ENCODE measurements at regions not wholly inside any gene's neighbourhood (a gene's known extent, or its start where the extent isn't known, plus 50 kb on each side); places are given as distances from the start of the nearest gene placed in this dataset.

DNA sequence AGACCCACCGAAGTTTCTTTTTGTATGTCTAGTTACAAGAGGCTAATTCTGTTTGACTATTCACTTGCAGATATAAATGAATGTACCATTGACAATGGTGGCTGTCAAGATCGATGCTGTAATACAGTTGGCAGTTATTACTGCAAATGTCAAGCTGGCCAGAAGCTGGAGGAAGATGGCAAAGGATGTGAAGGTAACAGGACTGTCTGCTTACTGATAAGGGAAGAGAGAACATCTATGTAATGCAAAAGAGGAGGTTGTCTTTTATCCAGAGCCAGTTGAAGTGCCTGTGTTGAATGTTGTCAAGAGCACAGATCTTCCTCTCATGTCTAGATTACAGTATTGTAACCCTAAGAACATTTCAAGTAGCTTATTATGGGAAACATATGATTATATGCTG lies 549.5 kb upstream of the GOLIM4 start:
- H3K27me3 ChIP-seq: no peaks in the 10 kb centered on the region
- H3K9me3 ChIP-seq (replicated peaks in 1 of 3): no peaks in the 10 kb centered on the region
- WGBS, 4 donors: 66 to 75% (median 68%) methylated on average over 2 of the region's 2 CpGs
- intact Hi-C loops (cut with DNase I): no loop called here
- H3K36me3 ChIP-seq (replicated peaks in 1 of 2): no peaks in the 10 kb centered on the region
- DNase-seq: no peak
- TF ChIP-seq, protein P1, sequence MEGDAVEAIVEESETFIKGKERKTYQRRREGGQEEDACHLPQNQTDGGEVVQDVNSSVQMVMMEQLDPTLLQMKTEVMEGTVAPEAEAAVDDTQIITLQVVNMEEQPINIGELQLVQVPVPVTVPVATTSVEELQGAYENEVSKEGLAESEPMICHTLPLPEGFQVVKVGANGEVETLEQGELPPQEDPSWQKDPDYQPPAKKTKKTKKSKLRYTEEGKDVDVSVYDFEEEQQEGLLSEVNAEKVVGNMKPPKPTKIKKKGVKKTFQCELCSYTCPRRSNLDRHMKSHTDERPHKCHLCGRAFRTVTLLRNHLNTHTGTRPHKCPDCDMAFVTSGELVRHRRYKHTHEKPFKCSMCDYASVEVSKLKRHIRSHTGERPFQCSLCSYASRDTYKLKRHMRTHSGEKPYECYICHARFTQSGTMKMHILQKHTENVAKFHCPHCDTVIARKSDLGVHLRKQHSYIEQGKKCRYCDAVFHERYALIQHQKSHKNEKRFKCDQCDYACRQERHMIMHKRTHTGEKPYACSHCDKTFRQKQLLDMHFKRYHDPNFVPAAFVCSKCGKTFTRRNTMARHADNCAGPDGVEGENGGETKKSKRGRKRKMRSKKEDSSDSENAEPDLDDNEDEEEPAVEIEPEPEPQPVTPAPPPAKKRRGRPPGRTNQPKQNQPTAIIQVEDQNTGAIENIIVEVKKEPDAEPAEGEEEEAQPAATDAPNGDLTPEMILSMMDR (IDR thresholded peaks at IDR 0.05): no peak
- H3K4me1 ChIP-seq (replicated peaks in 1 of 2): no peaks in the 10 kb centered on the region
- no peak overlapping the region for H3K4me3 ChIP-seq
- no peak overlapping the region for H3K27ac ChIP-seq

DNA sequence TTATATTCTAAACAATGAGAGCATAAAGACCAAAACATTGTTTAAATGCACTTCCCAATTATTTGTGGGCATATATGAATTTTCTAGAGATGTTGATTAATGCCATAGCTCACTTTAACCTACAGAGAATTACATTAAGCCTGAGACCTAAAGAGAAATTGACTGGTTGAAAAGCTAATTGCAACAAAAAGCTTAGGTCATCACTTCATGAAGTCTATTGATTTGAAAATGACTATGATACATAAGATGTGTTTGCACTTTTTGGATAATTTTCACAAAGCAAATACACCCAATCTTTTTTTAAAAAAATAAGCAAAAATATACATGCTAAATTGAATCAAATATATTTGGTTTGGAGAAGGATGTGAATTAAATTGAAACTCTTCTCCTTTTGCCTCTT lies 532.8 kb upstream of the GOLIM4 start:
- no peak for DNase-seq
- Histone ChIP-seq H3K27ac (no peak overlapping the region), H3K27me3 (no peaks in the 10 kb centered on the region), H3K4me3 (no peak overlapping the region), H3K4me1 (replicated peaks in 1 of 2) (no peaks in the 10 kb centered on the region), H3K9me3 (replicated peaks in 1 of 3) (no peaks in the 10 kb centered on the region), H3K36me3 (replicated peaks in 1 of 2) (no peaks in the 10 kb centered on the region)
- intact Hi-C loops (cut with DNase I): no loop called here
- TF ChIP-seq, protein P1 (IDR thresholded peaks at IDR 0.05): no peak
- TF ChIP-seq POLR2A (IDR thresholded peaks at IDR 0.05): no peak

DNA sequence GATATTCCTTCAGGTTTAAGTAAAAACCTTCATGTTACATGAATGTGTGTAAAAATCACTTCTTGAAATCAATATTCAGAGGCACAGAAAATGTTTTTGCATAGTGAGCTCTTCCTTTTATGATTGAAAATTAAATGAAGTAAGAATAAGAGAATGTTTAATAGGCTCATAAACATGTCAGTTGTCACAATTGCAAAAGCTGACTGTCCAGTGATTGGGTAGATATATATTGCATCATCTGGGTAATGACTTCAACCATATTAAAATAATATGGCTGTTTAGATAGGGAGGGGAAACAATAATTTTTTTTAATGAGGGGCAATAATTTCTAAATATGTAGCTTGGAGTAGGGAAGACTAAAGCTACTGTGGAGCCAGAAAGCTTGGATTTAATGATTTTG lies 529.8 kb upstream of the GOLIM4 start:
- DNase-seq: no peak
- H3K9me3 ChIP-seq (replicated peaks in 1 of 3): no peaks in the 10 kb centered on the region
- intact Hi-C loops (cut with DNase I): no loop called here
- TF ChIP-seq POLR2A (IDR thresholded peaks at IDR 0.05): no peak
- TF ChIP-seq, protein P1 (IDR thresholded peaks at IDR 0.05): no peak
- H3K4me1 ChIP-seq (replicated peaks in 1 of 2): no peaks in the 10 kb centered on the region
- no peaks in the 10 kb centered on the region for H3K36me3 ChIP-seq (replicated peaks in 1 of 2)
- H3K4me3 ChIP-seq: no peak overlapping the region
- H3K27me3 ChIP-seq: no peaks in the 10 kb centered on the region
- no peak overlapping the region for H3K27ac ChIP-seq

DNA sequence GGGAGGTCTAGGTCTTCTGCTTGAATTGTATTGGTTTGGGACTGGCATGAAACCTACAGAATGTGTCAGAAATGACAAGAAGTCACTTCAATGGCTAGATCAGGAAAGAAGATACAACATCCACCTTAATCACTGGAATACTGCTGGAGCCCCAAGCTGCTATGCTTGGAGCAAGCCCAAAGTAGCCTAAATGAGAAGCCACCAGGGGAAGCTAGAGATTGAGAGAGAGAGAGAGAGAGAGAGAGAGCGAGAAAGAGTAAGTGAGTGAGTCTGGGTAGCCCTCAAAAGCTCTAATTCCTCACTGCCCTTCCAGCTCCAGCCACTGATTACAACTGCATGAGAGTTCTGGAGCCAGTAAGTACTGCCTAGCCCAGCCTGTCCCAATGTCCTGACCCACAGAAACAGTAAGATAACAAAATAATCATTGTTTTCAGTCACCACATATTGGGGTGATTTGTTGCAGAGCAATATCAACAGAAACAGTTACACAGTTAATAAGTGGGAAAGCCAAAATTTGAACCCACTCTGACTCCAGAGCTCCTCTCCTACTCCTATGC lies 529.2 kb upstream of the GOLIM4 start:
- Histone ChIP-seq H3K9me3 (replicated peaks in 1 of 3) (no peaks in the 10 kb centered on the region), H3K4me1 (replicated peaks in 1 of 2) (no peaks in the 10 kb centered on the region), H3K4me3 (no peak overlapping the region), H3K27me3 (no peaks in the 10 kb centered on the region), H3K27ac (no peak overlapping the region), H3K36me3 (replicated peaks in 1 of 2) (no peaks in the 10 kb centered on the region)
- no peak for TF ChIP-seq POLR2A (IDR thresholded peaks at IDR 0.05)
- TF ChIP-seq, protein P1 (IDR thresholded peaks at IDR 0.05): no peak
- no peak for DNase-seq
- intact Hi-C loops (cut with DNase I): no loop called here
- 63 to 82% (median 76%) methylated on average over 1 of the region's 1 CpG for WGBS, 4 donors

All from adrenal gland (tissue), 9 donors.